Psoas muscle (tissue), 7 donors: ENCODE measurements at regions not wholly inside any gene's neighbourhood (a gene's known extent, or its start where the extent isn't known, plus 50 kb on each side); places are given as distances from the start of the nearest gene placed in this dataset.

Experiments used
- ATAC-seq, 4 donors: fragments of 200-7000 bp; cut with Tn5 transposase; one replicate each; pipeline ENCODE4 v1.9.1; 2020; ENCODE audit warnings: moderate library complexity in 3 of 4, mild to moderate bottlenecking in 2 of 4
- DNase-seq, 2 donors: peaks; one replicate each; pipeline ENCODE4 v3.0.0-alpha.2; 2020
- H3K27ac ChIP-seq: fragments of 200-600 bp; one replicate; pipeline ENCODE4 v1.8.0; 2022
- H3K27me3 ChIP-seq, 3 donors: fragments of 200-600 bp in 1 of 3; one replicate each; pipeline versions ENCODE4 v1.6.1 to v1.8.0; 2013 to 2022; ENCODE audit warnings: low read length in 2 of 3, mild to moderate bottlenecking in 2 of 3, moderate library complexity in 1 of 3; ENCODE audit not compliant: insufficient read depth in 3 of 3
- H3K36me3 ChIP-seq, 2 donors: fragments of 200-600 bp in 1 of 2; one replicate each; pipeline versions ENCODE4 v1.6.1 to v1.8.0; 2013 to 2022; ENCODE audit warnings: low read depth in 1 of 2, mild to moderate bottlenecking in 1 of 2, moderate library complexity in 1 of 2; ENCODE audit not compliant: insufficient read depth in 1 of 2
- H3K4me1 ChIP-seq: fragments of 200-600 bp; one replicate; pipeline ENCODE4 v1.8.0; 2022
- H3K4me3 ChIP-seq: fragments of 200-600 bp; one replicate; pipeline ENCODE4 v1.8.0; 2022; ENCODE audit warnings: mild to moderate bottlenecking
- H3K9me3 ChIP-seq: fragments of 200-600 bp; one replicate; pipeline ENCODE4 v1.8.0; 2022
- CTCF ChIP-seq: fragments of 200-600 bp; IDR thresholded peaks from one replicate; pipeline ENCODE4 v1.8.0; 2022; ENCODE audit warnings: antibody characterized with exemption
- WGBS, 3 donors: extraction: QIAGEN DNeasy Blood & Tissue Kit; methylation state at CpG; one replicate each; pipeline versions ENCODE4 v1.1.6 to v1.1.7; 2013; 5-methylcytosine and 5-hydroxymethylcytosine counted together
- intact Hi-C, 2 donors: fragments of 100-400 bp; cut with DNase I; formaldehyde crosslinking; loops; one replicate each; pipeline versions ENCODE4 v1.11.0 to v1.14.2; 2022
- donor health status: healthy with polysubstance abuse.
- donor health status: DM: no; HTN: no; CAD: no; lungs with moderate emphysema.
- donor health status: Bipolar disorder and iron deficiency.
- donor health status: healthy.
- donor health status: DM: yes; HTN: yes; CAD: no.
- donor health status: DM: no; HTN: no; CAD: no.
- donor health status: DM: yes; HTN: yes; CAD: no.

DNA sequence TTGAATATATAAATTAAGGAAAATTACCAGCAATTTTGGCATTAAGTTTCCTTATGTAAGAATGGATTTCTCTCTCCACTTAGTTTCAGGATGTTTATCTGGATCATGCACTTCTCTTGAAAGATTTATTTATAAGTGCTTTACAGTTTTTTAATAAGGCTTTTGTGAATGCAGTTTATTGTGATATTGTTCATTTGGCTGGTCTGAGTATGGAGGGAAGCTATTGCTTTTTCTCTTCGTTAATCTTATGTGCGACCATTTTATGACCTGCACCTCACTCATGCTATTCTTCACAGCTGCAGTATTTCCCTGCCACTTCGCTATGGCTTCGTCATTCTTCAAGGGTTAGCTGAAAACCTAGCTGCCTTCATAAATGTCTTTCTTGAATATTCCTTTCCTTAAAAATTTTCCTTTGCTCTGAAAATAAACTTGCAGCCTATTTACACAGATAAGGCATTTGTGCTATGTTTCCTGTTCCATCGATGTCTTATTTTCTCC is 233.4 kb downstream of the SOCS6 start:
- ATAC-seq (no peak), DNase-seq (no peak)
- Histone ChIP-seq H3K27ac (no peak overlapping the region), H3K9me3 (no peaks in the 10 kb centered on the region), H3K36me3 (no peaks in the 10 kb centered on the region), H3K4me1 (no peaks in the 10 kb centered on the region), H3K27me3 (no peaks in the 10 kb centered on the region), H3K4me3 (no peak overlapping the region)
- TF ChIP-seq CTCF, result no peak
- intact Hi-C loops, result no loop called here
- 39 to 63% (median 53%) methylated on average over 5 of the region's 5 CpGs for WGBS, 3 donors

GRCh38 chr18:70520867-70521266 is 232.0 kb downstream of the SOCS6 start:
- no peaks in the 10 kb centered on the region for H3K36me3 ChIP-seq
- DNase-seq, result no peak
- intact Hi-C loops, result no loop called here
- TF ChIP-seq CTCF, result no peak
- ATAC-seq, result no peak
- no peaks in the 10 kb centered on the region for H3K27me3 ChIP-seq
- H3K27ac ChIP-seq, result no peak overlapping the region
- H3K4me3 ChIP-seq, result no peak overlapping the region
- H3K9me3 ChIP-seq, result no peaks in the 10 kb centered on the region
- H3K4me1 ChIP-seq, result no peaks in the 10 kb centered on the region
- 17 to 43% (median 39%) methylated on average over 1 of the region's 1 CpG for WGBS, 3 donors

GRCh38 chr18:70513502-70514171 is 224.8 kb downstream of the SOCS6 start:
- no peak for ATAC-seq
- no peak for TF ChIP-seq CTCF

GRCh38 chr18:70507970-70508369 is 219.1 kb downstream of the SOCS6 start:
- H3K9me3 ChIP-seq, result no peaks in the 10 kb centered on the region
- 70 to 74% (median 71%) methylated on average over 4 of the region's 4 CpGs for WGBS, 3 donors
- ATAC-seq (no peak), DNase-seq (no peak)
- H3K36me3 ChIP-seq, result no peaks in the 10 kb centered on the region
- no peaks in the 10 kb centered on the region for H3K4me1 ChIP-seq
- H3K27ac ChIP-seq, result no peak overlapping the region
- H3K27me3 ChIP-seq, result peaks cover 0 to 3% (median 0%) of the 10 kb centered on the region in 3 donors
- TF ChIP-seq CTCF, result no peak
- H3K4me3 ChIP-seq, result no peak overlapping the region
- intact Hi-C loops, result no loop called here

More at GRCh38 chr18:70513502-70514171, 224.8 kb downstream of the SOCS6 start:
- H3K27me3 ChIP-seq, result no peaks in the 10 kb centered on the region
- H3K27ac ChIP-seq, result no peak overlapping the region
- H3K9me3 ChIP-seq, result no peaks in the 10 kb centered on the region
- H3K4me3 ChIP-seq, result no peak overlapping the region
- no peaks in the 10 kb centered on the region for H3K4me1 ChIP-seq
- no peak for DNase-seq
- H3K36me3 ChIP-seq, result no peaks in the 10 kb centered on the region
- intact Hi-C loops, result no loop called here
- WGBS, 3 donors, result 77 to 83% (median 80%) methylated on average over 9 of the region's 9 CpGs

DNA sequence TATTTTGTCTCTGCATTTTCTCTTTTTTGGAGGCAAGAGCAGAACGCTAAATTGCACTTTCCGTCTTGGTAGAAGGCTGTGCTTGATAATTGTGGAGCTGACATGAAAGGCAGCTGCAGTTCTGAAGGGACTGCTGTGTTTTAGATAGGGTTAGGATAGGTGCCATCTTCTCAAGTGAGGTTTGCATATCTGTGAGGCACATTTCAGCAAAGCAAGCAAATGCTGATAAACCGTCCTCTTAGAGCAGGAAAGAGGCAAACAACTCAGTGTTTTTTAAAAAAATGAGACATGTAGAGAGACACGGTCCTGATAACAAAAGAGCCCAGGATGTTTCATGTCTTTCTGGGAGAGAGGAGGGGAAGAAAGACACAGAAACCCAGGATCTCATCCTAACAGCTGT is 217.7 kb downstream of the SOCS6 start:
- intact Hi-C loops, result no loop called here
- Histone ChIP-seq H3K4me3 (no peak overlapping the region), H3K27me3 (peaks cover 0 to 3% (median 0%) of the 10 kb centered on the region in 3 donors), H3K9me3 (no peaks in the 10 kb centered on the region), H3K36me3 (no peaks in the 10 kb centered on the region), H3K27ac (no peak overlapping the region), H3K4me1 (no peaks in the 10 kb centered on the region)
- WGBS, 3 donors, result 68 to 70% (median 69%) methylated on average over 4 of the region's 4 CpGs
- no peak for ATAC-seq
- no peak for TF ChIP-seq CTCF
- DNase-seq, result no peak
